ENCODE measurements at regions not wholly inside any gene's neighbourhood (a gene's known extent, or its start where the extent isn't known, plus 50 kb on each side); places are given as distances from the start of the nearest gene placed in this dataset.
"Not testable (repeated sequence)": the region's sequence is repeated elsewhere in the genome, so short reads cannot be mapped to it uniquely, and the experiment has no call there.

DNA sequence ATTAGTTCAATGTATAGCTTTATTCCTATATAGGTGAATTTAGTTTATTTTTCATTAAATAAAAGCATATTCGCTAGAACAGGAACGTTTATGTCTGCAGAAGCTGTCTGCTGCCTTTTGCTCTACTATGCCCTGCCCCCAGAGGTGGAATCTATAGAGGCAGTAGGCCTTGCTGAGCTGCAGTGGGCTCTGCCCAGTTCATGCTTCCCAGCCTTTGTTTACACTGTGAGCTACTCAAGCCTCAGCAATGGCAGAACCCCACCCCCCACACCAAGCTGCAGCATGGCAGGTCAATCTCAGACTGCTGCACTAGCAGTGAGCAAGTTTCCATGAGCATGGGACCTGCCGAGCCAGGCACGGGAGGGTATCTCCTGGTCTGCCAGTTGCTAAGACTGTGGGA lies 473.3 kb upstream of the CCNG1 start:
- DNase-seq, result not testable (repeated sequence)

DNA sequence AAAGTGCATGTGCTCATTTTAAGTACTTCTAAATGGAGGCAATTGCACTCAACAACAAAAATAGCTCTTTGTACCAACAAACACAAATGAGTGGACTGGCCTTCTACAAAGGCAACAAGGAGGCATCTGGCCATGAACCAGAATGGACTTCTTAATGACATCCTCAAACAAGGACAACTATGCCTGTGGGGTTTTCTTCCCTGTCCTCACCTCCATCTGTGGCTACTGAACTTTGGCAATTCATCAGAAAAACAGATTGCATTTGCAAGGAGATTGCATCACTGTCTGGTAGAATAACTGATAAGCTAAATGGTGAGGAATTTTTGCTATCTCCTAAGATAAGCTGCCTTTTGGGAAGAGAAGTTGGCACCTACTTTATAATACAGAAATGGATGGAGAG lies 447.3 kb upstream of the CCNG1 start:
- no peak for DNase-seq

DNA sequence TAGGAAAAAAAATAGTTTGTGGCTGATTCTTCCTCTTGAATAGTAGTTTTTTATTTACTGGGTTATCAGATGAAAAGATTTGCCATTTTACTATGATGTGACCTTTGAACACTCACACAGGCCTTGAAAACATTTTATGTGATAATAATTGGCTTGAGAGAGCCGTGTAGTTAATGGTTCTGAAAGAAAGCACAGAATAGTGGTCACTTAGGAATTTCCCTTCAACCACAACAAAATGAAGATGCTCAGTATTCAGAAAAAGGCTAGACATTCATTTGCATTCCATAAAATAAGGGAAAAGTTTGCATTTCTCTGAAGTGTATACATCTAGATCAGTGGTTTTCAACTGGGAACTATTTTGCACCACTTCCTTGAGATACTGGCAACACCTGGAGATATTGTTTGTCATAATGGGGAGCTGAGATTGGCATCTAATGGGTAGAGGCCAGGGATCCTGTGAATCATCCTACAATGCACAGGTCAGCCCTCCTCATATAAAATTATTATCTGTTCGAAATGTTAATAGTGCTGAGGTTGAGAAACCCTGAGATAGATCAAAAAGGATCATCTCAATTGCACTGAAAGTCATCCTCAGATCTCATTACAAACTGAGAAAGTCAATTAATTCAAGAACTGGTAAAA lies 446.4 kb upstream of the CCNG1 start:
- no peak for DNase-seq

DNA sequence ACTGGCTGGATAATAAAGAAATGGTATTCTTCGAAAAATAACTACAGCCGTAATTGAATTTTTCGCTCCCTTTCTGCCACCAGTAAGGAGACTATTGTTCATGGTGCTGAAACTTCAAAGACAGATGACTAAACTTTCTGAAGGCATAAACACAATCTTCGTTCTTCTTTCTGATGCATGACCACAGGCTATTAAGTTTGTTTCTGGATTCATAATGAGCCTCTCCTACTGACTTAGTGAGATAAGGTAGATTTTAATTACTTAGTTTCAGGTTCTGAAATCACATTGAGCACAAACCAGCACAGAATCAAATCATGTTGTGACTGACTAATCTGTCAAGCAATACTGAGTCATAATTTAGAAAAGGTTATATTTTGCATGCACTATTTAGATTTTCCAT lies 441.8 kb upstream of the CCNG1 start:
- no peak for DNase-seq

DNA sequence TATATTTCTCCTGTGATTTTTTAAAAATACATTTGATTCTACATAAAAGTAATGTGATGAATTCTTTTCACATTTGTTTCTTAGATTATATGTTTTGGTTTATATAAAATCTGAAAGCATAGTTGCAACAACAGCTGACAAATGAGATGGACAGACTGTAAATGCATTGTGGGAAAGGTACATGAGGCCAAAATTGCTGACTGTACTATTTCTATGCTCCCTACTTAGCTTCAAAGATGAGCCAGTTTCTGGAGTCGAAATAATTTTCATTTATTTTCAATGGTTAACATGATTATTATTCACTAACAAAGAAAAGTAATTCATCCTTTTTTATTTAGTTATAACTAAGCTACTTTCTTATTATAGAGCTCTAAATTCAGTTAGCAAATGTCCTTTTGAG lies 441.3 kb upstream of the CCNG1 start:
- DNase-seq, result no peak

DNA sequence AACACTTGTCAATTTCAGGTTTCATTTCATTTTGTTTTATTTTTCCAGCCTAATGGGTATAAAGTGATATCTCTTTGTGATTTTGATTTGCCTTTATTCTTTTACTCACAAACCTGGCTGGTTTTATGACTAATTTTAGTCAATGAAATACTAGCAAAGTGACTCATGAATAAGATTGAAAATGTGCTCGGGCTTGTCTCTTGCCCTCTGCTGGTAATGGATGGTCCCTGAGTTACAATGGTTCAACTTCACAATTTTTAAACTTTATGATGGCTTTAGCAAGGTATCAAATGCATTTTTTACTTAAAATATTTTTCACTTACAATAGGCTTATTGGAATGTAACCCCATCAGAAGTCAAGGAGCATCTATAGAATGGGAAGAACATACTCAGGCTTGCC lies 431.4 kb upstream of the CCNG1 start:
- DNase-seq, result no peak

DNA sequence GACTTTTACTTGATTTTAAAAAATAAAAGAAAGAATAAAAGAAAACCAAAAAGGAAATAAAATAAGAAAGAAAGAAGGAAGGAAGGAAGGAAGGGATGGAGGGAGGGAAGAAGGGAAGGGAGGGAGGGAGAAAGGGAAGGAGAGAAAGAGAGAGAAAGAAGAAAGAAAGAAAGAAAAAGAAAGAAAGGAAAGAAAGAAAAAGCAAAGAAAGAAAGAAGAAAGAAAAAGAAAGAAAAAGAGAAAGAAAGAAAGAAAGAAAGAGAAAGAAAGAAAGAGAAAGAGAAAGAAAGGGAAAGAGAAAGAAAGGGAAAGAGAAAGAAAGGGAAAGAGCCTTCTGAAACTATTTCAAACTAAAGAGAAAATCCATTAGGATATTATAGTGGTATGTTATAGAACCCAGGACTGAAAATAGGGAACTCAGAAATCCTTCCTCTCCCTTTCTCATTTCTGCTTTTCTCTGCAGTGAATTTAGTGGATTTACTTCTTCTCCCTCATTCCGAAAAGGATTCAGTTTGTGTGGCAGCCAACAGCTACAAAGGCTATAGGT lies 414.7 kb upstream of the CCNG1 start:
- DNase-seq, result no peak

DNA sequence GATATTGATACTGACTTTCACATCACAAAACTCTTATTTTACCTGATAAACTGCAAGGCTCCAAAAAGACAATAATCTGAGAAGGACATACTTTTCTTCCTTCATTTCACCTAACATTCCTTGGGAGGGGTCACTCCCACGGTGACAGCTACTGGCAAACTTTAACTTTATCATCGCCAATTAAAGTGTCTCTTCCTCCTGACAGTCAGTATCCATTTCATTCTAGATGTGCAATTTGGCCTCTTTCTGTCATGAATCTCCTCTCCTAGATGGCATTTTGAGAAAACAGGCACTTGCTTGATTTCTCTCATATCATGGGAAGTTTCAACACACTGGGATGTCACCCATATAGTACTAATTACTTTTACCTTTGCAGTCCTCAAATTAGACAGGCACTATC lies 413.5 kb upstream of the CCNG1 start:
- no peak for DNase-seq

DNA sequence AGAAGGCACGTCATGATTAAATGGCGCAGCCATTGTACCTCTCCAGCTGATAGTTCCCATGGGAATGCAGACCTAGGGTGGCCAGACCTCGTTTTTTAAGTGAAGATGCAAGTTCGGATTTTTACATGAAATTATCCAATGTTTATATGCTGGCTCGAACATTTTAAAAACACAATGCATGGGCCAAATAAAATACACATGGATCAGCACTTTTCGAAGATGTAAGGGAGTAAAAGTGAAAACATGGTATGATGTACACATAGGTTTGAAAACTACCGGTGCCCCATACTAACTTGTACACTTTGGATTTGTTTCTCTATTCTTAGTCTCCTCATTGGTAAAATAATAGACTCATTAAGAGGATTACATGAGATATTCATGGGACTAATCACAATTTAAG lies 412.5 kb upstream of the CCNG1 start:
- no peak for DNase-seq

DNA sequence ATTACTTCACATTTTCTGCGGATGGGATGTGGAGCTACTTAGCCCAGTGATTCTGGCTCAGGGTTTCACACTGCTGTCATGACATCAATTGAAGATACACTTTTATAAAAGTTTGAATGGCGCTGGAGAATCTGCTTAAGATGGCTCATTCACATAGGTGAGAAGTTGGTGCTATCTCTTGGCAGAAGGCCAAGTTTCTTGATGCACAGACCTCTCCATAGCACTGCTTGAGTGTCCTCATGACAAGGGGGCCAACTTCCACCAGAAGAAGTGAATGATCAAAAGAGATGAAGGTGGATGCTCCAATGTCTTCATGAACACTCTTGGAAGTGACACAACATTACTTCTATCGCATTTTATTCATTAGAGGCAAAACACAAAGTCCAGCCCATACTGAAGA lies 403.7 kb upstream of the CCNG1 start:
- no peak for DNase-seq

DNA sequence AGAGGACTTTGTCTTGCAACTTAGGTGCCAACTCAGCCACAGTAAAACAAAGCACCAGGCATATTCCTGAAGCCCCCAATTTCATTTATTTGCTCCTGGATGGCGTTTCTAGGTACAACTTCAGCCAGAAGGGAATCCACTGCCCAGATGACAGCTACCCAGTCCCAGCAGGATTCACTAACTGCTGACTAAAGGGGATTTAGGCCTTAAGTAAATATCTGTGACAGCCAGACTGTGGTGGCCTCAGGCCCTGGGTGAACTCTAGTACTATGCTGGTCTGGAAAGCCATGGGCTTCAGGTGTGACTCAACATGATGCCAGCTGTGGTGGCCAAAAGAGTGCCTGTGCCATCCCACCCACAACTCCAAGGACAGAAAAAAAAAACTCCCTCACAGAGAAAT lies 396.1 kb upstream of the CCNG1 start:
- no peak for DNase-seq

DNA sequence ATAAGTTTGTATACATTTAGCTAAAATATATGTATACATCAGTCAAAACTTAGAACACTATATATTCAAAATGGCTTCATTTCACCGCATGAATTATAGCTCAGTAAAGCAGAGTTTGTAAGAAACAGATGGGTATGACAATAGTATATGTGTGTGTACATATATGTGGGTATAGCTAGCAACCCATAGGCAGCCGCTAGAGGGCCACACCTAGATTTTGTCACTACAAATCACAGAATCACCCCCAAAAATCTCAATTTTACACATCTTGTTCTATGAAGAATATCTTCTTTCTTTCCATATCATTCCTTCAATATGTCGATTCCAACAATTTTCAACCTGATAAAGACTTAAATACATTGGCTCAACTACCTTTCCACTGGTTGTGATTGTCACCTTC lies 357.8 kb upstream of the CCNG1 start:
- no peak for DNase-seq

DNA sequence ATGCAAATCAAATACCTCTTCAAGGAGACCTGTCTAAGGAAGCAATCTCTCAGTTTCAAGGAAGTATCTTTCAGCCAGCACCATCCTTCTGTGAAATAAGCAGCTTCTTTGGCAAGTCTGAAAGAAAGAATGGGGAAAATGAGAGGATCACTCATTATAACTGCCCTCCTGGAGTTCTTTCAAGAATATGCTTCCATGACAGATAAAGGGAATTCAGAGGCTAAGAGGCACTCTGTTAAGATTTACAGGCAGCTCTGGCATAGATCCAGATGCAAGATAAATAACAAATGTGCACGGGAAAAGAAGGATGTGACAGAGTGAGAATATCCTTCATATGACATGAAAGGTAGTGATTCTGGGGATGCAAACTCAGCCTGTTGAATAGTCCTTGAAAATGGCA lies 348.2 kb upstream of the CCNG1 start:
- no peak for DNase-seq

DNA sequence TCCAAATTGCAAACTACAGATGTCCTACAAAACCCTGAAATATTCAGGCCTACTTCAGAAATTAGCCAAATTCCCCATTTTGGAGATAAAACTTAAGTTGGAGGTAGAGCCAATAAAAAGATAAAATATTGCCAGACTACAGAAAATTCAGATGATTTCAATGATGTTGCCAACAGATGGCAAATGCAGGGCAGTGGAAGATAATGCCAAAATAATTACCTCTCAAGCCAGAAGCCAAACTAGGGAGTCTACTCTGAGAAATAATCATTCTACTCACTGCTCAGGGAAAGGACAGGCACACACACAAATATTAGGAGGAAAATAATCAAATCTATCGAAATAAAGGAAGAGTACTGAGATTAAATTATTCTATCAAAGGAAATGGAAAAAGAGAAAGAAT lies 347.5 kb upstream of the CCNG1 start:
- no peak for DNase-seq

DNA sequence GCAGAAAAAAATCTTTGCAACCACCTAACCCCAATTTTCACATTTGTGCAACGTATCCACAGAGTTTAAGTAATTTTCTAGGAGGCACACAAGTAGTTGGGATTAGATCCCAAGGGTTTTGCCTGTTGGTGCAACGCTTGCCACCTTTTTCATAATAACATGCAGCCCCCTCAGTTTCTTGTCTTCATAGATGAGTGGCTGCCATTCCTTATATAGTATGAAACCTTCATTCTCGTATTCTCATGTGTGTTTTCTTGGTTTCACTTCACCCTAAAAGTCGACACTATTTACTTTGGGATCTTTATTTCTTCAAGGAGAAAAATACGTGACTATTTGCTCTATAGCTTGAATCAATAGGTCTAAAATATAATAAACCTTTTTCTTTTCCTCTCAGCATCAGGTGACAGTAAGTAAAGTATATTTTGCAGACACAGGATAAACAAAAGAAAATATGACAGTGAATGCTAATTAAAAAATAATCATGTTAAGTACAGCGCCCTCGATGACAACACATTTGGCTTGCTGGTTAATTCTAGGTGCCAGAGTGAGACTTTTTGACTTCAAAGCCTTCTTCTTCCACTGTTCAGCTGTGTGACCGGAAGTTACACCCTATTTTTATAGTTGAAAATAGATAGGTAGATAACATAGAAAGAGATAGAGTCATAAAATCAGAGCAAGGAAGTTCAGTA lies 342.8 kb upstream of the CCNG1 start:
- no peak for DNase-seq

DNA sequence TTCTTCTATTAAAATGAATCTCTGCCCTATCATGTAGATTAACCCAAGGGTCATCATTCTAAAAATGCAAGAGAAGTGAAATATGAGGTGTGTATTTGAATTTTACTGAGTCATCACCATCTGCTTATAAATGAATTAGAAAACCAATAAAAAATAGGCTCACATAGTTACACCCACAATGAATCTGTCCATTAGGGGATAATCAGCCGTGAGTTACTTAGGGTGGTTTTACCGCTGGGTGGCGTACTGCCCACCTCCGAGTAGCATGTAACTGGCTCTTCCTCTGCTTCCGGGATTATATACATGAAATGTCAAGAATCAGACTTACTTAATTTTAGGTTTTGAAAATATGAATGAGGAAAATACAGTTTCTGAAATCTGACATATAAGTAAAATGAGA lies 332.9 kb upstream of the CCNG1 start:
- DNase-seq, result no peak

DNA sequence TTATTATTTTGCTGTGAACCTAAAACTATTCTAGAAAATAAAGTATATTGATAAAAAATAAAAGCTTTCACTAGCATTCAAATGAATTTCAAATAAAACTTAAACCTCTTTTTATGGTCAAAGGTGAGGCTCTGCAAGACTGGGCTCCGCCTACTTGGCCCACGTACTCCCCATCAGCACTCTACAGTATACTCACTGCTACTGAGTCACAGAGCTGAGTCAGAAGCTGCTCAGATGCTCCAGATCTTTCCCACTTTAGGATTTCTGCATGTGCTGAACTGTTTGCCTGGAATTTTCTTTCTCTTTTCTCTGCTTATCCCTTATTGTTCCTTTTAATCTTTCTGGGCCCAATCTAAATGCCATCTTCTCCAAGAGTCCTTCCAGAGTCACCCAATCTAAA lies 331.9 kb upstream of the CCNG1 start:
- DNase-seq, result no peak

DNA sequence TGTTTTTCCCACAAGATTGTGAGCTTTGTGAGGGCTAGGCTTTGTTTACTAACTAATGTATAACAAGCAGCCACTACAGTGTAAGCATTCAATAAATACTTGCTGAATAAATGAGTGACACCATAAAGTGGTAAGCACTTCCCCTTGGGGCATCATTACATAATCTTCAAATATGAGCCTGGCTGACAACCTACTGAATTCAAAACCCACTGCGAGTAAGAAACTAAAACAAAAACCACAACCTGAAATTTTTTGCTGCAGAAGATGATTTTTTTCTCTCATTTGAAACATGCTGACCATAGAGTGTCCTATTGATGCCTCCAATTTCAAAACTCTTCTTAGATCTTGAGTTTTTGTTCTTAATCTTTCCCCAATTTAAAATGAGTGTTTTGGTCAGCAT lies 331.3 kb upstream of the CCNG1 start:
- no peak for DNase-seq

DNA sequence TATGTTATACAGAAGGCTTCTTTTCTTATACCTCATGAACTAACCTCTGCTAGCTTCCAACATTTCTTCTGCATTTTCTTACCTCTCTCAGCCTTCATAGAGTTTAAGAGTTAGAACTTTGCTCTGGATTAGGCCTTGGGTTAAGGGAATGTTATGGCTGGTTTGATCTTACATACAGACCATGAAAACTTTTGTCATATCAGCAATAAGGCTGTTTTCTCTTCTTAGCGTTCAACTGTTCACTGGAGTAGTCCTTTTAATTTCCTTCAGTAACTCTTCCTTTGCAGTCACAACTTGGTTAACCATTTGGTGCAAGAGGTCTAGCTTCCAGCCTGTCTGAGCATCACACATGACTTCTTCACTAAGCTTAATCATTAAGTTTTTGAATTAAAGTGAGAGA lies 329.0 kb upstream of the CCNG1 start:
- no peak for DNase-seq

DNA sequence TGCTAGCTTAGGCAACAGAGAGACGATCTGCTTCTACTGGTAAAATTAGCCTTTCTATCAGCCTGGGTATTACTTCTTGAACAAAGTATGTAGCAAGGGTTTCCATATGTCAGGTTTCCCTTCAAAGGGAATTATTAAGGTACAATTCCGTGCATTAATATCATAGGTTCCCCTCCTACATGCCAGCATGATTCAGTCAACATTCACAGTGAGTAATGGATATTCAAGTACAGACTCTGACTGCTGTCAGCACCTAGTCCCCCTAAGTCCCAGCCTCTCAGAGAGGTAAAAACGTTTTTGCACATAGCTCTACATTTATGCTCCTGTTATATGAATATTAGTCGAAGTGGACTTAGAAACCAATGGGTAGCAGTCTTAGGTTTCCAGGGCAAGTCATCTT lies 322.4 kb upstream of the CCNG1 start:
- DNase-seq, result no peak

DNA sequence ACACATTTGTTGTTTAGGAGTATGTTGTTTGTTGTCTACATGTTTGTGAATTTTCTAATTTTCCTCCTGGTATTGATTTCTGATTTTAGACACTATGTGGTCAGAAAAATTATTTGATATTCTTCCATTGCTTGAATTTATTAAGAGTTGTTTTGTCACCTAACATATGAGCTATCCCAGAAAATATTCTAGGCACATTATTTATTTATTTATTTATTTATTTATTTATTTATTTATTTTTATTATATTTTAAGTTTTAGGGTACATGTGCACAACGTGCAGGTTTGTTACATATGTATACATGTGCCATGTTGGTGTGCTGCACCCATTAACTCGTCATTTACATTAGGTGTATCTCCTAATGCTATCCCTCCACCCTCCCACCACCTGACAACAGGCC lies 320.8 kb upstream of the CCNG1 start:
- not testable (repeated sequence) for DNase-seq

DNA sequence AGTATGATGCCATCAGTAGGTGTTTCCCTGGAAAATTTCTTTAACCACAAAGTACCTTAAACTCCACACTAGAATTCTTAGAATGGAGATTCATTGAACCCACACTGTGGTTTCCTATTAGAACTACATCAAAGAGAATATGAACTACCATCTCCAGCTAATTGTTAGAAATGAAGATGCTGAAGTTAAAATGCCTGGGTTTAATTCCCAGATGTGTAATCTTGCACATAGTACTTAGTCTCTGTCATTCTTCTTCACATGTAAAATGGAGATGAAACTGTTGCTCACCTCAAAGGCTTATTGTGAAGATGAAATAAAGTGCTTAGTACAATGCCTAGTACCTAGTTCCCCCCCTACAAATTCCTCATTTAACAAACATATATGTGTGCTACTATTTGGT lies 303.3 kb upstream of the CCNG1 start:
- DNase-seq, result no peak

DNA sequence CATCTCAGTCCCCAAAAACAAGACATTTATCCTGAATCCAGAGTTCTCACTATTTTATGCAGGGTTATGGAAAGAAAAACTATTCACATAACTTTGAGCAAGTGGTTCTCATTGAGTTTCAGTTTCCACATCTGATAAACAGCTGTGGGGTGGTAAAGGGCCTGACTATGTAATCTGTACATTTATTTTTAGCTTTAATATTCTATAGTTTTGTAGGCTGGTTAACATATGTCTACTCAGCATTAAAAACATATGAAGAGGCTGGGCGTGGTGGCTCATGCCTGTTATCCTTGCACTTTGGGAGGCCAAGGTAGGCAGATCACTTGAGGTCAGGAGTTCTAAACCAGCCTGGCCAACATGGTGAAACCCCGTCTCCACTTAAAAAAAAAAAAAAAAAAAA lies 301.5 kb upstream of the CCNG1 start:
- DNase-seq, result no peak

DNA sequence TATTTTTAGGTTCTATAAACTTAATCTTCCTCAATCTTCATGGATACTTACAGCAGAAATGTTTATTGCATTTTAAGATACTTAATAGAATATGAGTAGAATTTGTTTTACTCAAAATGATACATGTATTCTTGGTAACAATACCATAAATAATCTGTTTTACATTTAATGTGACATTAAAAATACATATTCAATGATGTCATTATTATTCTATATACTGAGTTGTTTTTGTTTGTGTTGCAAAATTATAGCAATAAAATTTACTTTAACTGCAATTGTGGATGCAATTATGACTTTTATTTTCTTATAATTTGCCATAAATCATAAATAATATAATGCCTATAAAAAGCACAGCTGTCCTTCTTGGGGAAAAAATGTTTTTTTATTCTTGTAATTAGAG lies 275.9 kb upstream of the CCNG1 start:
- DNase-seq, result no peak
